ENCODE measurements at regions not wholly inside any gene's neighbourhood (a gene's known extent, or its start where the extent isn't known, plus 50 kb on each side); places are given as distances from the start of the nearest gene placed in this dataset.

DNA sequence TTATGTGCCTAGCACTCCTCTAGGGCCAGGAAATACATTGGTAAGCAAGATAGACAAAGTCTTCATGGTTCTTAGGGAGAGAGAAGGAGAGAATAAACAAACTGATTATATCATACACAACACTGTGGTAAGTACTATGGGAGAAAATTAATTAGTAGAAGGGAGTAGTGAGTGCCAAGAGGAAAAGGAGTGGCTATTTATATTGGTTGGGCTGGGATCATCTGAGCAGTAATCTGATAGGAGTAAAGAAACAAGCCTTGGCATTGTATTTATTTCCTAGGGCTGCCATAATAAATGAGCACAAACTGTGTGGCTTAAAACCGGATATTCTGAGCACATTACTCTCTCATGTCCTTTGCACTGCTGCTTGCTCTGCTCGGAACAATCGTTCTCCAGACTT lies 158.1 kb upstream of the PHF14 start:
- no peak for DNase-seq

GRCh38 chr7:10821156-10821555 lies 152.5 kb upstream of the PHF14 start:
- DNase-seq = no peak

- DNase-seq = no peak
Measured at GRCh38 chr7:10824154-10824553, 149.5 kb upstream of the PHF14 start.

GRCh38 chr7:10838228-10838627 lies 135.4 kb upstream of the PHF14 start:
- no peak for DNase-seq

DNA sequence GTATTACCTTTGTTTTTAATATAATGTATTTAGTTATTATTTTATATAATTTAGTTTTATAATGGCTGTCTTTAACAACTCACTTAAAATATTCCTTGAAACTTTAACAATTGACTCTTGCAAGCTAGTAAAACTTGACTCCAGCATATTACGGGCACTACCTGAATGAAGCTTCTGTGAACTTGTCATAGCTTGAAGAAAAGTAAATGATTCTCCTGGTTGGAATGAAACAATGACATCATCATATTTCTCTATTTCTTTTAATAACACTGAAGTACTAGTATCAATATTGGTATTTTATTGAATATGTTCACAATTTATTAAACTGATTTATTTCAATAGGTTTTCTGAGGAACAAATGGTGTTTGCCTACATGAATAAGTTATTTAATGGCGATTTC lies 128.4 kb upstream of the PHF14 start:
- DNase-seq = no peak

DNA sequence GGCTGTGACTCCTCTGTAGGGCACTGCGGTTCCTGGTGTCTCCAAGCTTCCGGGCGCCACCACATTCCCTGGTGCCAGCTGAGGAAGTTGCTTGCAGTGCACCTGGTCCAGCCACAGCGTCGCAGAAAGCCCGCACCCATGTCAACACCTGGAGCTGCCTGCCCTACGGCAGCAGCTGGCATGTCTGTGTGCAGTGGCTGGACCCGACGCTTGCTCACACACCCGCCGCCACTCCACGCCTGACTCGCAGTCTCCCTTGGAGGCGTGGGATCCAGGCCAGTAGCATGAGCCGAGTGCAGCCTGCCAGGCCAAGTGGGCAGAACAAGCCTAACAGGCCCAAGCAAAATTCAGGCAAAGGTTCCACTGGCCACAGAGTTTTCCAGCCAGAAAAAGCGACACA lies 118.1 kb upstream of the PHF14 start:
- DNase-seq = no peak

- DNase-seq = no peak
Measured at GRCh38 chr7:10860516-10860915, 113.2 kb upstream of the PHF14 start.

GRCh38 chr7:10863476-10863875 lies 110.2 kb upstream of the PHF14 start:
- DNase-seq = no peak

GRCh38 chr7:10874666-10875065 lies 99.0 kb upstream of the PHF14 start:
- no peak for DNase-seq

DNA sequence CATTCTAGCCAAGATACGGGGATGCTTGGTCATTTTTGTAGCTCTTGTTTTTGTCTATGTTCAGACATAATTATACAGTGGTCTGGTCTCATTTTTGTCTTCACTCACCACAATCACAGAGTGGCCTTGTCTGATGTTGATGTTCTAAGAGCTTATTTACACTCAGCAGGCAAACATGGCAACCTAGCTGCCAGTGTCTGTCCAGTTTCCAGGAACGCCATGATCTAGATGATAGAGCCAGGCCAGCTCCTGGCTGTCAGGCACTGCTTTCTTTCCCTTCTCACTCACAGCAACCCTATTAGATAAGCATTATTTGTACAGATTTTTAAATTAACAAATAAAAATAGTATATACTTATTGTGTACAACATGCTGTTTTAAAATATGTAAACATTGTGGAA lies 98.6 kb upstream of the PHF14 start:
- DNase-seq = no peak

DNA sequence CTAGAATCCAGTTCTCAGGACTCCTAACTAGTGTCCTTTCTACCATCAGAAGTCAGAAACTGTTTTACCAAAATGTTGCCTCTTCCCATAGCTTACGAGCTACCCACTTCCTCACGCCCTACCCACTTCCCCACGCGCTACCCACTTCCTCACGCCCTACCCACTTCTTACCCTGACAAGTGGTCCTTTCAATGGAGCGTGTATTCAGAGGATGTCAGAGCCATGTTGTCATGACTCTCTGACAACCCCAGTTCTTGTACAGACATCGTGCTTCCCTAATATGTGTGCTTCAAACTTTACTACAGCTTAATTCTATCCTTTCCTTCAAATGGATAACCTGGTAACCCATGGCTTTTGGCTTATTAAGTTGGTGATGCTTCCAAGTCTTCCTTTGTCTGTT lies 84.8 kb upstream of the PHF14 start:
- no peak for DNase-seq

GRCh38 chr7:10889266-10889898 lies 84.3 kb upstream of the PHF14 start:
- peak; percentile 33 for DNase-seq

DNA sequence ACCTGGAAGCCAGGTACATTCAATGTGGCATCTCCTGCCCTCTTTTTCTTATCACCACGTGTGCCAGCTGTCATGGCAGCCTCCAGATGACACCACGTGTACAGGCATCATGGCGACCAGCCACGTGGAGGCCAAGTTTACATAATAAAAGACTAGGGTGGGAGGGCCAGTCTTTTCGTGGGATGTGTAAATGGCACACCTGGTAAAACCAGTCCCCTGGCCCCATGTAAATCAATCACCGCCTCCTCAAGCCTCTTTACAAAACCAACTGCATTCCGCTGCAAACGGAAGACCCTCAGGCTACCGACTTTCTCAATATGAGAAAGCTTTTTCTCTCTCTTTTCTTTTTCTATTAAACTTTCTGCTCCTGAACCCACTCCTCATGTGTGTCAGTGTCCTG lies 65.1 kb upstream of the PHF14 start:
- no peak for DNase-seq

GRCh38 chr7:10910447-10910846 lies 63.2 kb upstream of the PHF14 start:
- no peak for DNase-seq

GRCh38 chr7:10912077-10912476 lies 61.6 kb upstream of the PHF14 start:
- DNase-seq = no peak

- no peak for DNase-seq
Measured at GRCh38 chr7:10913457-10913856, 60.2 kb upstream of the PHF14 start.

DNA sequence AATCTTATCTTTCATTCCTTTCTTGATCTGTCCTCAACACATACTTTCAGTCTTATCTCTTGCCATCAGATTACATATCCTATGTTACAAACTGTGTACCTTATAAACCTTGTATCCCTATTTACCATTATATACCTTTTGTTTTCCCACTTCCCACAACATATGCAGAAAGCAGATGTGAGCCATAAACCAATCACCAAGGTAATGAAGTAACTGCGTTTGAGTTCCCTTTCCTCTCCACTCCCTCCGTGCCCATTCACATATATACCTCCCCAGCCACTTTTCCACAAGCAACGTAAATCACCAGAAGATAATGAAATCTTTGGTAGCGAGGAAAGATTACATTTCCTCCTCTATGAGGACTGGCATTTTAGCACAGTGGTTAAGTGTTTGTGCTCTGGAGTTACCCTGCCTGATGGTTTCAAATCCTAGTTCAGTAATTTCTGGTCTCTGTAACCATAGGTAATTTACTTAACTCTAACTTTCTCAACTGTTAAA lies 55.5 kb upstream of the PHF14 start:
- DNase-seq = no peak

DNA sequence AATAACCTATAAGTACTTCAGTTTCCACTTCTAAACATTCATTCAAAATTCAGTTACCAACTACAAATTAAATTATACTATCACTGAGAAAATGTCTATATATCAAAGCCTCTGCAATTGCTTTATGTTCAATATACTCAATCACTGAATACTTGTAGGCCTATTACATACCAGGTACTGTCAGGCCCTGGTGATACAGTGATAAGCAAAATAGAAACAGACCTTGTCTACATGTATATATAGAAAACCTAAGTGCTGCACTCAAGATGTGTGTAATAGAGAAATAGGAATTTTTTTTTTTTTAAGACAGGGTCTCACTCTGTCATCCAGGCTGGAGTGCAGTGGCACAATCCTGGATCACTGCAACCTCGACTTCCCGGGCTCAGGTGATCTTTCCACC lies 53.7 kb upstream of the PHF14 start:
- DNase-seq = no peak
